Panc1 (cell line): ENCODE measurements at regions not wholly inside any gene's neighbourhood (a gene's known extent, or its start where the extent isn't known, plus 50 kb on each side); places are given as distances from the start of the nearest gene placed in this dataset.

ENCODE experiments used
- ATAC-seq: fragments of 200-7000 bp; cut with Tn5 transposase; 2 replicates; pipeline ENCODE4 v1.9.1; 2020; ENCODE audit warnings: mild to moderate bottlenecking, moderate library complexity
- BruUV-seq: library from RNA; stranded (reverse); fragments of 400-500 nt; replicated peaks from 2 replicates; lab custom pipeline; 2021; lab: Mats Ljungman, UMichigan
- CTCF ChIA-PET: fragments of 300-600 bp; sonication (Branson Sonifier 250); formaldehyde crosslinking; loops from one replicate; lab custom pipeline; 2022; ENCODE audit warnings: antibody characterized with exemption; lab: Charles Lee
- POLR2A ChIA-PET: fragments of 300-600 bp; sonication (Branson Sonifier 250); formaldehyde crosslinking; loops from one replicate; lab custom pipeline; 2022; ENCODE audit warnings: antibody characterized with exemption; lab: Charles Lee
- DNase-seq: peaks from one replicate; pipeline ENCODE4 v3.0.0-alpha.2; 2010; ENCODE audit warnings: low read depth, low spot score
- H3K27ac ChIP-seq: 2 replicates; pipeline ENCODE4 v1.5.1; 2011; ENCODE audit warnings: mild to moderate bottlenecking, low read length, inconsistent platforms
- H3K27me3 ChIP-seq: fragments of 200-500 bp; sonication (Bioruptor generic); 2 replicates; pipeline ENCODE4 v1.6.0; 2014; ENCODE audit warnings: low read length, inconsistent platforms; ENCODE audit not compliant: control insufficient read depth, insufficient read depth
- H3K36me3 ChIP-seq: fragments of 200-500 bp; sonication (Bioruptor generic); 2 replicates; pipeline ENCODE4 v1.5.1; 2014; ENCODE audit warnings: inconsistent platforms, mild to moderate bottlenecking, low read length, moderate library complexity; ENCODE audit not compliant: control insufficient read depth, insufficient read depth
- H3K4me1 ChIP-seq: 2 replicates; pipeline ENCODE4 v1.5.1; 2011; ENCODE audit warnings: inconsistent platforms, mild to moderate bottlenecking, low read length, moderate library complexity; ENCODE audit not compliant: control insufficient read depth, insufficient read depth
- H3K4me3 ChIP-seq, 2 experiments: 2 replicates each; pipeline ENCODE4 v1.5.1; 2011 to 2012; ENCODE audit warnings: low read depth in 2 of 2, low read length in 2 of 2, mild to moderate bottlenecking in 2 of 2, inconsistent platforms in 1 of 2, moderate library complexity in 1 of 2
- H3K9me3 ChIP-seq: fragments of 200-500 bp; sonication (Bioruptor generic); 2 replicates; pipeline ENCODE4 v1.5.1; 2014; ENCODE audit warnings: low read depth, mild to moderate bottlenecking, inconsistent platforms, low read length, moderate library complexity; ENCODE audit not compliant: control insufficient read depth, insufficient read depth
- CTCF ChIP-seq: fragments of 450-650 bp; IDR thresholded peaks from 2 replicates; pipeline ENCODE4 v1.5.1; 2017; ENCODE audit warnings: mild to moderate bottlenecking
- POLR2AphosphoS5 ChIP-seq: IDR thresholded peaks from 2 replicates; pipeline ENCODE4 v1.6.1; 2012; ENCODE audit warnings: mild to moderate bottlenecking, low read depth, low read length, moderate library complexity
- REST ChIP-seq, 2 experiments: IDR thresholded peaks; 2 replicates each; pipeline ENCODE4 v1.6.1; 2011 to 2012; ENCODE audit warnings: low read depth in 2 of 2, control low read depth in 1 of 2, low read length in 1 of 2, mild to moderate bottlenecking in 1 of 2, moderate library complexity in 1 of 2; ENCODE audit not compliant: insufficient read depth in 1 of 2
- SIN3A ChIP-seq: IDR thresholded peaks from 2 replicates; pipeline ENCODE4 v1.6.1; 2012; ENCODE audit warnings: low read depth, mild to moderate bottlenecking, low read length, moderate library complexity, borderline replicate concordance; ENCODE audit not compliant: insufficient read depth
- TCF7L2 ChIP-seq: IDR thresholded peaks from 2 replicates; pipeline ENCODE4 v1.6.1; 2011; ENCODE audit warnings: mild to moderate bottlenecking, low read depth, low read length, inconsistent platforms
- in situ Hi-C: cut with HindIII; loops from 2 replicates; pipeline ENCODE4 v1.10.0; 2016; ENCODE audit warnings: low sequenced_read_pairs, low pct_unique_long_range_greater_than_20kb
- intact Hi-C: fragments of 100-400 bp; cut with micrococcal nuclease; formaldehyde crosslinking; loops from one replicate; pipeline ENCODE4 v1.10.0; 2022; ENCODE audit not compliant: unreplicated experiment

- Histone ChIP-seq H3K9me3 (no peaks in the 10 kb centered on the region), H3K4me3 (no peak overlapping the region), H3K27ac (no peak overlapping the region), H3K27me3 (no peaks in the 10 kb centered on the region), H3K4me1 (no peaks in the 10 kb centered on the region), H3K36me3 (no peaks in the 10 kb centered on the region)
- no TSS peak for BruUV-seq
- TF ChIP-seq POLR2AphosphoS5 (no peak), REST (IDR thresholded peaks at IDR 0.05; ENCODE audit: insufficient read depth in 1 of 2, low read depth in 2 of 2, low read length in 1 of 2) (no peak), TCF7L2 (no peak), CTCF (no peak), SIN3A (no peak)
- intact Hi-C loops (no loop called here), in situ Hi-C loops (no loop called here)
- ATAC-seq = no peak
- no peak for DNase-seq
- POLR2A ChIA-PET = no interaction called here
- CTCF ChIA-PET = no interaction called here
Observed at GRCh38 chr6:68238097-68238601, 396.9 kb upstream of the ADGRB3 start.

- in situ Hi-C loops (no loop called here), intact Hi-C loops (no loop called here)
- CTCF ChIA-PET = no interaction called here
- no peaks in the 10 kb centered on the region for H3K4me1 ChIP-seq
- no TSS peak for BruUV-seq
- H3K36me3 ChIP-seq = no peaks in the 10 kb centered on the region
- H3K27me3 ChIP-seq = no peaks in the 10 kb centered on the region
- POLR2A ChIA-PET = no interaction called here
- no peak overlapping the region for H3K27ac ChIP-seq
- TF ChIP-seq REST (IDR thresholded peaks at IDR 0.05; ENCODE audit: insufficient read depth in 1 of 2, low read depth in 2 of 2, low read length in 1 of 2) (no peak), CTCF (no peak), TCF7L2 (no peak), POLR2AphosphoS5 (no peak), SIN3A (no peak)
- no peak for ATAC-seq
- H3K4me3 ChIP-seq = no peak overlapping the region
- H3K9me3 ChIP-seq = no peaks in the 10 kb centered on the region
- no peak for DNase-seq
Observed at GRCh38 chr6:68237205-68237604, 397.9 kb upstream of the ADGRB3 start.
